ENCODE measurements at regions not wholly inside any gene's neighbourhood (a gene's known extent, or its start where the extent isn't known, plus 50 kb on each side); places are given as distances from the start of the nearest gene placed in this dataset.

- TF ChIP-seq CTCF (IDR thresholded peaks at IDR 0.05): no peak
- TF ChIP-seq POLR2A (IDR thresholded peaks at IDR 0.05; ENCODE audit: low read depth): no peak
Measured at GRCh38 chr2:9094117-9094516, 90.6 kb upstream of the MBOAT2 start.

All from esophagus muscularis mucosa (tissue), 3 donors.